GM18861 (cell line): ENCODE measurements at regions not wholly inside any gene's neighbourhood (a gene's known extent, or its start where the extent isn't known, plus 50 kb on each side); places are given as distances from the start of the nearest gene placed in this dataset.

Source experiments
- ATAC-seq: cut with Tn5 transposase; IDR thresholded peaks from one replicate; pipeline ENCODE4 v1.9.1; 2021; ENCODE audit not compliant: unreplicated experiment

GRCh38 chr11:109735128-109735527 is 313.1 kb downstream of the C11orf87 start:
- no peak for ATAC-seq

DNA sequence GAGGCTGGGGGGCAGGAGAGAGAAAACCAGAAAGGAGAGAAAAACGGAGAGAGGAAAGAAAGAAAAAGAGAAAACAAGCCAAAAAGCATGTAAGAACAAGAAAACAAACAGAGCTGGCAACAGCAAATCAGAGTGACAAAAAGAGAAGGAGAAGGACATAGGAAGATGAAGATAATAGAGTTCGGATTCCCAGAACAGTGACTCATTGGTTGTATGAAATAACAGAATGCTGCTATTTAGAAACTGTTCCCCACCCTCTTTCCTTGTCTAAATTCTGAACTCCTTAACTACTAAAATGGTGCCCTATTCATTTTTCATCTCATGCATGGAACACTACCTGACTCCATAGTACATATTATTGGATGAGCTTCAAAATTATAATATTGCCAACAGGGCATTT is 317.4 kb downstream of the C11orf87 start:
- no peak for ATAC-seq

- ATAC-seq, result no peak
Observed at GRCh38 chr11:109745996-109746625, 324.1 kb downstream of the C11orf87 start.

GRCh38 chr11:109747839-109748238 is 325.8 kb downstream of the C11orf87 start:
- ATAC-seq, result no peak

DNA sequence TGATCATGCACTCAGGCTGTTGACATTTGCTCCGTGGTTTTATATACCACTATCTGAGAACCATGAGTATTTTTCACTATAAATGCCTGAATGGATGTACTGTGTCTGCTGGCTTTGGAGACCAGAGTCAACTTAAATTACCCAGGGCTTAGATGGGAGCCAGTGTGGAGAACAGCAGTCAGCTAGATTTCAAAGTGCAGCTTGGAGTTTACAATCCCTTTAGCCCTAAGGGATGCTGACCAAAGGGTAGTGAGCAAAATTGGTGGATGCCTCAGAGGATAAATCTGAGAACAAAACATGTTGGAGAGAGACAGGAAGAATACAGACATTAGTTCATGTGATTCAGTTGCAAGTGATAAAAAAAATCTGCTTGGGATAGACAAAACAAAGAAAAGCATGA is 327.5 kb downstream of the C11orf87 start:
- ATAC-seq, result no peak

DNA sequence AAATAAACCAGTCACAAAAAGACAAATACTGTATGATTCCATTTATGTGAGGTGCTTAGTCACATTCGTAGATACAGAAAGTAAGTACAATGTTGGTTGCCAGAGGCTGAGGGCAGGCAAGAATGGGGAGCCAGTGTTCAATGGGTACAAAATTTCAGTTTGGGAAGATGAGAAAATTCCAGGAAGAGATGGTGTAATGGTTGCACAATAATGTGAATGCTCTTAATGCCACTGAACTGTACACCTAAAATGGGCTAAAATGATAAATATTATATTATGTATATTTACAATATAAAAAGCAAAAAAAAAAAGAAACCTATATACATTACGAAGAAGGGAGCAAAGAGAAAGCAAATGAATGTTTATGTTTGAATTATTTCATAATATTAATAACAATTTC is 329.0 kb downstream of the C11orf87 start:
- ATAC-seq, result no peak

- no peak for ATAC-seq
Observed at GRCh38 chr11:109752212-109752825, 330.3 kb downstream of the C11orf87 start.

- no peak for ATAC-seq
Observed at GRCh38 chr11:109756521-109756920, 334.5 kb downstream of the C11orf87 start.

DNA sequence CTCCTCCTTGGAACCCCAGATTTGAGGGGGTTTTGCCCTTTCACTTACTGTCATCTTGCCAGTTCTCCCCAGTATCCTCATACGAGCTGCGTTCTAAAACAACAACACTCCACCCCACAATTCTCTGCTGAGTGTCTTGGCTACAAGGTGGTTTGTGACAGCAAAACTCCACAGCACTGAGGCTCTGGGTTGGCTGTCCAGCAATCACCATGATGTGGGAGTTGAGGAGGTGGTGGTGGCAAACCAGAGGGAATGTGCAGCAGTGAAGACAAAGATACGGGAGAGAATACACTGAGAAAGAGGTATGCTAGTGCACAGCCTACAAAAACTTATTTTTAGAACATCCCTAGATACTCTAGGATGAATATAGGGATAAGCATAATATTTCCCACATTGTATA is 335.0 kb downstream of the C11orf87 start:
- no peak for ATAC-seq

GRCh38 chr11:109762546-109762945 is 330.6 kb upstream of the ZC3H12C start:
- no peak for ATAC-seq

DNA sequence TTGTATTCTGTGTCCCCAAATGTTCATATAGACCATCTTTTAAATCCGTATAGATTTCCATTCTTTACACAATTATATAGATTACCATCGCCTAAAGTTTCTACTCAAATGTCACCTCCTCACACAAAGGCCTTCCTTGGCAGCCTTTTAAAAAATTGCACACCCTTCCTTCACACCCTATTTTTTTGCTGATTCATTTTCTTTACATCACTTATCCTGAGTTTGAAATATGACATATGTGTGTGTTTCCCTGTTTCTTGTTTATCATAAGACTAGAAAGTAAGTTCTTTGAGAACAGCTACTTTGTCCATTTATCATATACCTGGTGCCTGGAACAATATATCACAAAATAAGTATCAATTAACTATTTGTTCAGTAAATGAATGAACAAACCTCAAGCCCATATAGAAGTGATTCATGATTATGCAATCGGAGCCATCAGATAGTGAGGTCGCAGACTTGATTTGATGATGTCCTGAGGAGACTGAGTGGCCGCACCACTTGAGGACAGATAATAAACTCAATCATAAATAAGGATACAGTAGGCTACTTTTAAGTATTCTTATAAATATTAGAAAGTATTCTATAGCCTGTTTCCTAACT is 327.4 kb upstream of the ZC3H12C start:
- ATAC-seq, result no peak

DNA sequence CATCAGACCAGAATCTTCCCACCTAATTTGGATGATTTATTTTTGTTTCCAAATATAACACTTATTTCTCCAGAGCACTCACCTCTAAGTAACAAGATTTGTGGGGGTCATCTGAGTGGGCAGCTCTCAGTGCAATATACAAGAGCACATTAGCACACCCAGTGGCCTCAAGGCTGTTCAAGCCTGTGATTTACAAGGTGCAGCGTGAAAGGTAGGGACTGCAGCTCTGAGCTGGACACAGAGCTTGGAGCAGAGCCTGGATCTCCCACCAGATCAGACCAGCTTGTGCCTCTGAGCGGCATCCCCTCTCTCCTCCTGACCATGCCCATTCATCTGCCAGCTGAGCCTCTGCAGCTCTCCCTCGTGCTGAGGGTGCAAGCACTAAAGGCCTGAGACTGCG is 323.3 kb upstream of the ZC3H12C start:
- ATAC-seq, result no peak

DNA sequence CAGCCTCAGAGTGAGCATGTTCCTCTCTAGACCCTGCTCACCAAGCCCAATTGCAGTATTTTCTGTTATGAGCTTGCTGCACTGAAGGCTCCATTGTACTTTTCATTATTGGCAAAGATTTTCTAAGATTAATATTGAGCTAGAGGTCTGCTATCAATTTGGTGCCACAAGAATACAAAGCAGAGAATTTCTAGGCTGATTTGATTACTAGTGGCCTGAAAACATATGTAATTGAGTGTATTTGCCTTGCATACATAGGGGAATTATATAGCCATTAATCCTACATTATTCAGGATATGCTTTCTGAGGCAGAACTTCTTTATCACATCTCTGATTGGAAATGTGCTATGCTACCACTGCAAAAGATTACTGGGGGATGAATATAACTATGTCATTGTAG is 322.9 kb upstream of the ZC3H12C start:
- ATAC-seq, result no peak

- ATAC-seq, result no peak
Observed at GRCh38 chr11:109772892-109773291, 320.3 kb upstream of the ZC3H12C start.

- no peak for ATAC-seq
Observed at GRCh38 chr11:109775686-109776085, 317.5 kb upstream of the ZC3H12C start.

GRCh38 chr11:109783014-109783413 is 310.2 kb upstream of the ZC3H12C start:
- ATAC-seq, result no peak

DNA sequence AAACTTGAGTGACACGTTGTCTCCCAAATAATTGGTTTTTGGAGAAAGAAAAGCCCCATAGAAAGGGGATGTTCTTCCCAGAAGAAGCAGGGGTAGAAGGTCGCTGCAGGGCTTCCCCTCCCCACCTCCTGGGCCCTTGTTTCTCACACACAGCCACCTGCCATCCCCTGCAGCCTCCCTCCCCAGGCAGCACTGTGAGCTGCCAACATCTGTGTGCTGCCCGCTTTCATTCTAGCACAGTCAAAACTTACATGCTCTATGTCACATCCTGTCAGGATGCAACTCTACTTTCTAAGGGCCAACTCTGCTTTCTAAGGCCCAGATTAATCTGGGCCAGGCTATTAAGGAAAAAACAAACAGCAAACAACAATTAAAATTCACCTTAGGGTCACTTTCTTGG is 309.4 kb upstream of the ZC3H12C start:
- ATAC-seq, result peak; percentile 80

DNA sequence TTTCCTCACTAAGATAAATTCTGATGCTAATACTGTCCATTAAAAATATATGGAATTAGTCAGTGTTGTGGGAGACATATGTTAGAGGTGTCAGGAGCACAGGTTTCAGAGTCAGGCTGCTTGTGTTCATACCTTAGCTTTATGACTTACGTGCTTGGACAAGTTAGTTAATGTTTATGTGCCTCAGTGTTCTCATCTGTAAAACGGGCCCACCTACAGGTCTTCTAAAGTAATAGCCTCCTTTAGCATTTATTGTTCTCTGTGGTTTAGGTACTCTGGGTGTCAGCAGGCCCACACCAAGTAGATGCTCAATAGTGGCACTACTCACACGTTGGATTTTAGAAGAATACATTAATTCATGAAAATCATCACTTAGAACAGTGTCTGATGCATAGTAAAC is 308.7 kb upstream of the ZC3H12C start:
- ATAC-seq, result no peak

DNA sequence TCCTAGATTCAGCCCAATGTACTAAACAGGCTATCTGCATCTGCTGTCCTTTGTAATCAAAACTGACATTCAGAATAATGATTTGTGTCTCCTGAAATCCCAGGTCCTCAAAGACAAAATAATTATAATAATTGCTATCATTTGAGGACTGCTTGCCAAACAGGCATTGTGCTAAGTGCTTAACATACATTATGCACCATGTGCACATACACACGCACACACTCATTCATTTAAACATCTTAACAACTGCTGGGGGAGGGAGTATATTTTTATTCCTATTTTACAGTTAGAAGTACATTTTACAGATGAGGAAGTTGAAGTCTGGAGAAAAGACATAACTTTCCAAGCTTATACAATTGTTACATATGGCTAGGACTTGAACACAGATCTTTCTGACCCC is 308.0 kb upstream of the ZC3H12C start:
- no peak for ATAC-seq

DNA sequence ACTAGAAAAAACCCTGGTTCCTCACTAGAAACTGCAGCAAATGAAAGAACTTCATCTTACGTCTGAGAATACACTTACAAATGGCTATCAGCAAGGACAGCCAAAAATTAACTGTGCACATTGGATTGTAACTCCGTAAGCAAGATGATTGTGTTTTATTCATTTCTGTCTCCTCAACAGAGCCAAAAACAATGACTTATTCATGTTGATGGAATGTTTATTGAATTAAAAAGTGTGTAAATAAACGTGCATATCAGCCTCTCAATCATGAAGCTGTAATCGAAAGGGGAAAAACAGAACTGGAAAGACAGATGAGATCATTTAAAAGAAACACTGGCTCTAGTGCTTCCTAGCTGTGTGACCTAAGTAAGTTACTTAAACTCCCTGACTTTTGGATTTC is 307.5 kb upstream of the ZC3H12C start:
- no peak for ATAC-seq

- ATAC-seq, result no peak
Observed at GRCh38 chr11:109788948-109789490, 304.2 kb upstream of the ZC3H12C start.

GRCh38 chr11:109789901-109790300 is 303.3 kb upstream of the ZC3H12C start:
- no peak for ATAC-seq
